GM23338 (cell line): ENCODE measurements at regions not wholly inside any gene's neighbourhood (a gene's known extent, or its start where the extent isn't known, plus 50 kb on each side); places are given as distances from the start of the nearest gene placed in this dataset.

Source experiments
- CREB1 ChIP-seq: fragments of 250-450 bp; sonication (Bioruptor Pico); IDR thresholded peaks from 2 replicates; pipeline ENCODE4 v1.5.0; 2020; ENCODE audit warnings: low read depth, mild to moderate bottlenecking, moderate library complexity
- CTCF ChIP-seq, 2 experiments: fragments of 200-600 bp in 1 of 2; sonication (generic) in 1 of 2; conservative IDR thresholded peaks; 2 replicates each; pipeline versions ENCODE4 v1.5.1 to v1.6.1; 2016 to 2017; ENCODE audit warnings: antibody characterized with exemption in 2 of 2, low read depth in 2 of 2, mild to moderate bottlenecking in 2 of 2, moderate library complexity in 1 of 2
- EZH2 ChIP-seq: fragments of 200-600 bp; sonication (generic); IDR thresholded peaks from one replicate; pipeline ENCODE4 v1.8.0; 2017; ENCODE audit warnings: antibody characterized with exemption, mild to moderate bottlenecking, low read depth; ENCODE audit not compliant: unreplicated experiment
- EZH2phosphoT487 ChIP-seq: fragments of 200-600 bp; sonication (generic); IDR thresholded peaks from one replicate; pipeline ENCODE4 v1.8.1; 2018; ENCODE audit warnings: antibody characterized with exemption; ENCODE audit not compliant: unreplicated experiment
- JUNB ChIP-seq: IDR thresholded peaks from one replicate; pipeline ENCODE4 v1.6.1; 2016; ENCODE audit warnings: antibody characterized with exemption; ENCODE audit not compliant: unreplicated experiment
- POLR2AphosphoS5 ChIP-seq: IDR thresholded peaks from 2 replicates; pipeline ENCODE4 v1.6.1; 2016; ENCODE audit warnings: antibody characterized with exemption, low read depth
- REST ChIP-seq: IDR thresholded peaks from one replicate; pipeline ENCODE4 v1.6.1; 2018; ENCODE audit warnings: antibody characterized with exemption; ENCODE audit not compliant: unreplicated experiment
- STAT1 ChIP-seq: IDR thresholded peaks from one replicate; pipeline ENCODE4 v1.6.1; 2016; ENCODE audit warnings: antibody characterized with exemption; ENCODE audit not compliant: unreplicated experiment

- TF ChIP-seq CTCF (conservative IDR thresholded peaks at IDR 0.05; ENCODE audit: low read depth in 2 of 2) = no peak
- no peak for TF ChIP-seq CREB1 (CRISPR knock-in tag)
- no peak for TF ChIP-seq POLR2AphosphoS5
- TF ChIP-seq REST = no peak
- no peak for TF ChIP-seq EZH2
- no peak for TF ChIP-seq EZH2phosphoT487
- TF ChIP-seq STAT1 = no peak
- TF ChIP-seq JUNB = no peak
Measured at GRCh38 chr13:76519685-76520084, 366.5 kb downstream of the KCTD12 start.
